ENCODE measurements at regions not wholly inside any gene's neighbourhood (a gene's known extent, or its start where the extent isn't known, plus 50 kb on each side); places are given as distances from the start of the nearest gene placed in this dataset.

GRCh38 chr7:121459148-121459547 is 63.0 kb upstream of the FAM3C start:
- no peak for TF ChIP-seq FOS (IDR thresholded peaks at IDR 0.05; ENCODE audit: low read depth, low read length)
- no peak for TF ChIP-seq ELK1 (IDR thresholded peaks at IDR 0.05; ENCODE audit: borderline replicate concordance, low read depth, low read length)
- TF ChIP-seq RFX5 (IDR thresholded peaks at IDR 0.05; ENCODE audit: low read depth, low read length), result no peak
- no peak for TF ChIP-seq NFE2L2 (IDR thresholded peaks at IDR 0.05; ENCODE audit: low read depth, low read length)
- TF ChIP-seq, protein P1, sequence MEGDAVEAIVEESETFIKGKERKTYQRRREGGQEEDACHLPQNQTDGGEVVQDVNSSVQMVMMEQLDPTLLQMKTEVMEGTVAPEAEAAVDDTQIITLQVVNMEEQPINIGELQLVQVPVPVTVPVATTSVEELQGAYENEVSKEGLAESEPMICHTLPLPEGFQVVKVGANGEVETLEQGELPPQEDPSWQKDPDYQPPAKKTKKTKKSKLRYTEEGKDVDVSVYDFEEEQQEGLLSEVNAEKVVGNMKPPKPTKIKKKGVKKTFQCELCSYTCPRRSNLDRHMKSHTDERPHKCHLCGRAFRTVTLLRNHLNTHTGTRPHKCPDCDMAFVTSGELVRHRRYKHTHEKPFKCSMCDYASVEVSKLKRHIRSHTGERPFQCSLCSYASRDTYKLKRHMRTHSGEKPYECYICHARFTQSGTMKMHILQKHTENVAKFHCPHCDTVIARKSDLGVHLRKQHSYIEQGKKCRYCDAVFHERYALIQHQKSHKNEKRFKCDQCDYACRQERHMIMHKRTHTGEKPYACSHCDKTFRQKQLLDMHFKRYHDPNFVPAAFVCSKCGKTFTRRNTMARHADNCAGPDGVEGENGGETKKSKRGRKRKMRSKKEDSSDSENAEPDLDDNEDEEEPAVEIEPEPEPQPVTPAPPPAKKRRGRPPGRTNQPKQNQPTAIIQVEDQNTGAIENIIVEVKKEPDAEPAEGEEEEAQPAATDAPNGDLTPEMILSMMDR (conservative IDR thresholded peaks at IDR 0.05; ENCODE audit: low read depth, low read length), result no peak
- no peak for TF ChIP-seq CHD1 (IDR thresholded peaks at IDR 0.05; ENCODE audit: low read depth, low read length)
- no peak overlapping the region for H3K27ac ChIP-seq (ENCODE audit: insufficient read depth, low read length)
- H3K14ac ChIP-seq (replicated peaks; ENCODE audit: low read depth, low read length), result no peak overlapping the region
- H4K5ac ChIP-seq (ENCODE audit: low read depth, low read length), result no peak overlapping the region
- H3K4ac ChIP-seq (ENCODE audit: low read depth, low read length), result no peak overlapping the region
- H3K23ac ChIP-seq (ENCODE audit: low read depth, low read length), result no peak overlapping the region
- H3K9ac ChIP-seq (ENCODE audit: low read depth, low read length), result no peak overlapping the region
- ATAC-seq (ENCODE audit: low read depth), result no peak
- H2BK15ac ChIP-seq (ENCODE audit: low read depth, low read length), result no peak overlapping the region
- no peak overlapping the region for H2BK5ac ChIP-seq (ENCODE audit: low read depth, low read length, poor library complexity, severe bottlenecking)
- no CpG with 5 or more reads among the region's 2 CpGs for WGBS, 2 experiments (ENCODE audit: extremely low coverage in 2 of 2, insufficient read length in 1 of 2)
- H2BK20ac ChIP-seq (ENCODE audit: low read depth, low read length), result no peak overlapping the region
- no peak overlapping the region for H3K56ac ChIP-seq (ENCODE audit: extremely low read depth, insufficient read depth, low read length)
- H4K8ac ChIP-seq (ENCODE audit: low read depth in 2 of 2, low read length in 2 of 2), result no peak overlapping the region
- BruUV-seq (replicated peaks), result no TSS peak
- no peak overlapping the region for H2BK120ac ChIP-seq (ENCODE audit: low read depth, low read length)
- no peaks in the 10 kb centered on the region for H3K27me3 ChIP-seq (ENCODE audit: control insufficient read depth, insufficient read depth, low read length)
- no peak overlapping the region for H2AK9ac ChIP-seq (replicated peaks; ENCODE audit: low read depth, low read length, poor library complexity)
- no peak for DNase-seq
- no peaks in the 10 kb centered on the region for H3K79me1 ChIP-seq (ENCODE audit: low read depth in 1 of 2, low read length in 2 of 2)
- H3K4me2 ChIP-seq (ENCODE audit: low read depth, low read length), result no peak overlapping the region
- no peak overlapping the region for H2AK5ac ChIP-seq (ENCODE audit: low read depth, low read length)
- ChIA-PET POLR2A (ENCODE audit: unreplicated experiment) (no interaction called here), CTCF (no interaction called here)
- H3K18ac ChIP-seq (ENCODE audit: low read depth, low read length), result no peak overlapping the region
- dilution Hi-C loops (cut with HindIII; ENCODE audit: low sequenced_read_pairs, unreplicated experiment) (no loop called here), intact Hi-C loops (cut with micrococcal nuclease) (no loop called here), in situ Hi-C loops (cut with MboI; ENCODE audit: low sequenced_read_pairs) (no loop called here)
- H3K4me3 ChIP-seq (ENCODE audit: insufficient read depth, low read depth, low read length), result no peak overlapping the region
- H4K91ac ChIP-seq (ENCODE audit: insufficient read depth, low read depth, low read length), result no peak overlapping the region
- H3K9me1 ChIP-seq (ENCODE audit: insufficient read depth, low read length), result no peaks in the 10 kb centered on the region
- H4K20me1 ChIP-seq (ENCODE audit: insufficient read depth, low read length), result no peaks in the 10 kb centered on the region
- H3K36me3 ChIP-seq (ENCODE audit: control insufficient read depth, insufficient read depth, low read length), result no peaks in the 10 kb centered on the region
- H2AFZ ChIP-seq (replicated peaks; ENCODE audit: low read length, poor library complexity), result no peak overlapping the region
- H3K9me3 ChIP-seq (ENCODE audit: control insufficient read depth, insufficient read depth, low read length), result no peaks in the 10 kb centered on the region
- no peaks in the 10 kb centered on the region for H3K4me1 ChIP-seq (ENCODE audit: control insufficient read depth, insufficient read depth, low read length)

All from IMR-90 (cell line).